ENCODE measurements at regions not wholly inside any gene's neighbourhood (a gene's known extent, or its start where the extent isn't known, plus 50 kb on each side); places are given as distances from the start of the nearest gene placed in this dataset.

DNA sequence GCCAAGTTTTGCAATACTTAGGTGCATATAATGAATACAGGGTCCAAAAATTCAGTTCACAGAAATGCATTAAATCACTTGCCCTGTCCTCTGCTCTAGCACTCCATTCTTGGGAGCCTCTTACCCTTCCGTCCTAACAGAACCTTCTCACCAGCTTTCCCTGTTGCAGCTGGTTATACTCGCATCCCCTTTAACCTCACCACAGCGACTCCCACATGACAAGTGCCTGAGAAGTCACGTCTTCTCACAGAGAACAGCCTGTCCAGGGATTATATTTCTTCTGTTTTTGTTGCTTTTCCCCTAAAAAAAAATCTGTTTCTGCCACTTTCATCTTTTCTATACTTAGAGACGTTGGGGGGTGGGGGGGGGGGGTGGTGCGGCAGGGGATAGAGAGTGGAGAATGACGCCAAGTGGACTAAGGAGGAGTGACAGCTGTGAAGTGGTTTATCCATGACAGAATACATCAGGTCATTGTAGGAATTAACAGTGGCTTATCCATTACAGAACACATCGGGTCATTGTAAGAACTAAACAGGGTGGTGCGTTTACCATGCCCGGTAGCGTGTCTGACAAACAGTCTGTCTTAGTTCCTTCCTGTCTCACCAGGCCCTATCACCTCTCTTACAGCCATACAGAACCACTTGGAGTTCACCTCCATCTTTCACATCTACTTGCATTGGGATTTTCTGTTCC, 117.6 kb downstream of the UBE2U start:
- no peak for TF ChIP-seq POLR2A (IDR thresholded peaks at IDR 0.05; ENCODE audit: low read length)
- TF ChIP-seq GATA1 (IDR thresholded peaks at IDR 0.05; ENCODE audit: low read depth, low read length), result no peak
